Fibroblast of mammary gland (primary cell): ENCODE measurements at regions not wholly inside any gene's neighbourhood (a gene's known extent, or its start where the extent isn't known, plus 50 kb on each side); places are given as distances from the start of the nearest gene placed in this dataset.
A peak's percentile ranks its signal among the peaks of the same experiment; 100 is the strongest.
"Not testable (repeated sequence)": the region's sequence is repeated elsewhere in the genome, so short reads cannot be mapped to it uniquely, and the experiment has no call there.

Experiments used
- DNase-seq: peaks from one replicate; pipeline ENCODE4 v3.0.0-alpha.2; 2010; ENCODE audit warnings: low read depth
- H3K4me3 ChIP-seq: 2 replicates; pipeline ENCODE4 v1.5.1; 2011; ENCODE audit warnings: low read depth, mild to moderate bottlenecking, low read length, moderate library complexity; ENCODE audit not compliant: control insufficient read depth
- TF ChIP-seq, protein P1 (sequence below): conservative IDR thresholded peaks from 2 replicates; pipeline ENCODE4 v1.5.1; 2011; ENCODE audit warnings: low read depth, low read length, inconsistent platforms; ENCODE audit not compliant: control insufficient read depth, insufficient read depth

DNA sequence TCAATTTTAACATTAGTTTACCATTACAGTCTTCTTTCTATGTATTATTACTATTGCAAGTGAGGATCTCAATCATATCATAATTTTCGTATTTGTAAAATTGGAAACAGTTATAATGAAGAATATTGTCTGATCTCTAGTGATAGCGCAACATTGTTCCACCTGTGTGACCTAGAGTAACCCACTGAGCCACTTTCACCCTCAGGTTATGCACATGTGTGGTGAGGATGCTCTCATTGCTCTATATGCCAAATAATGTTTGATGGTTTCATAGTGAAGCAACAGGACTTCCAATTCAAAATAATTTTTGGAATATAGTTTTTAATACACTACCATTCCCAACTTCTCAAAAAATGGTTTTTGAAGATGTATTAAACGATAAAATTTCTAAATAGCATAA is 603.1 kb upstream of the MAN1A1 start:
- no peak for DNase-seq
- TF ChIP-seq, protein P1, sequence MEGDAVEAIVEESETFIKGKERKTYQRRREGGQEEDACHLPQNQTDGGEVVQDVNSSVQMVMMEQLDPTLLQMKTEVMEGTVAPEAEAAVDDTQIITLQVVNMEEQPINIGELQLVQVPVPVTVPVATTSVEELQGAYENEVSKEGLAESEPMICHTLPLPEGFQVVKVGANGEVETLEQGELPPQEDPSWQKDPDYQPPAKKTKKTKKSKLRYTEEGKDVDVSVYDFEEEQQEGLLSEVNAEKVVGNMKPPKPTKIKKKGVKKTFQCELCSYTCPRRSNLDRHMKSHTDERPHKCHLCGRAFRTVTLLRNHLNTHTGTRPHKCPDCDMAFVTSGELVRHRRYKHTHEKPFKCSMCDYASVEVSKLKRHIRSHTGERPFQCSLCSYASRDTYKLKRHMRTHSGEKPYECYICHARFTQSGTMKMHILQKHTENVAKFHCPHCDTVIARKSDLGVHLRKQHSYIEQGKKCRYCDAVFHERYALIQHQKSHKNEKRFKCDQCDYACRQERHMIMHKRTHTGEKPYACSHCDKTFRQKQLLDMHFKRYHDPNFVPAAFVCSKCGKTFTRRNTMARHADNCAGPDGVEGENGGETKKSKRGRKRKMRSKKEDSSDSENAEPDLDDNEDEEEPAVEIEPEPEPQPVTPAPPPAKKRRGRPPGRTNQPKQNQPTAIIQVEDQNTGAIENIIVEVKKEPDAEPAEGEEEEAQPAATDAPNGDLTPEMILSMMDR, result no peak
- no peak overlapping the region for H3K4me3 ChIP-seq

- no peak overlapping the region for H3K4me3 ChIP-seq
- DNase-seq, result no peak
These were observed 601.1 kb upstream of the MAN1A1 start for GRCh38 chr6:119950681-119951080.

DNA sequence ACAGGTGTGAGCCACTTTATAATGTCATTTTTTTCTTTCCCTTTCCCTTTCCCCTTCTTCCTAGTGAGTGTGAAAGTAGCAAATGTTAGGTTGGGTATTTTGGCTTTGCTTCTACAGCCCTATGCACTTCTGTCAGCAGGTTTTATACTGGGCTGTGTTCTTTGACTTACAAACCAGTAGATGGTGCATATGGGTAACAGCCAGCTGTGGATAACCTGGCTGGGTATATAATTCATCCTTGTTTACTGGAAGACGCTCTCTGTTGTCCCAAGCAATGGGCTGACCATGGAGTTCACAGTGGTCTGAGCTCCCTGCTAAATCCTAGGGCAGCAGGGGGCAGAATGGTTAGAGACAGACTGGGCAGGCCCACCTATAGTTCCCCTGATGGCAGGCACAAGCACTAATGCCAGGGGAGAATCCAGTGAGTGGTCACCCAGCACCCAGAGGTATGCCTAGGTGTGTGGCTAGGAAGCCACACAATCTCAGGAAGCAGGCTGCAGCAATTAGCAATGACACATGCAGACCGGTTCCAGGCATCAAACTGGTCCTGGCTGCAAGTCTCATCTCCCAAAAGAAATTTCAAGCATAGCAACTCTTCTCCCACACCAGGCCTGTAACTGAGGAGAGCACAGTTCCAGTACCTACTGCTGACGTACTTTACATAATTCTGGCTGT is 592.7 kb upstream of the MAN1A1 start:
- TF ChIP-seq, protein P1, result no peak
- H3K4me3 ChIP-seq, result no peak overlapping the region
- DNase-seq, result no peak

More at GRCh38 chr6:119950681-119951080, 601.1 kb upstream of the MAN1A1 start:
- TF ChIP-seq, protein P1, result no peak

GRCh38 chr6:119938752-119939151 is 589.2 kb upstream of the MAN1A1 start:
- no peak for DNase-seq
- TF ChIP-seq, protein P1, result no peak

GRCh38 chr6:119934816-119935215 is 585.3 kb upstream of the MAN1A1 start:
- no peak for DNase-seq
- no peak overlapping the region for H3K4me3 ChIP-seq
- TF ChIP-seq, protein P1, result no peak

More at GRCh38 chr6:119938752-119939151, 589.2 kb upstream of the MAN1A1 start:
- H3K4me3 ChIP-seq, result no peak overlapping the region

- TF ChIP-seq, protein P1, result no peak
- peak; percentile 20 for DNase-seq
- H3K4me3 ChIP-seq, result no peak overlapping the region
These were observed 579.6 kb upstream of the MAN1A1 start for GRCh38 chr6:119929121-119929520.

DNA sequence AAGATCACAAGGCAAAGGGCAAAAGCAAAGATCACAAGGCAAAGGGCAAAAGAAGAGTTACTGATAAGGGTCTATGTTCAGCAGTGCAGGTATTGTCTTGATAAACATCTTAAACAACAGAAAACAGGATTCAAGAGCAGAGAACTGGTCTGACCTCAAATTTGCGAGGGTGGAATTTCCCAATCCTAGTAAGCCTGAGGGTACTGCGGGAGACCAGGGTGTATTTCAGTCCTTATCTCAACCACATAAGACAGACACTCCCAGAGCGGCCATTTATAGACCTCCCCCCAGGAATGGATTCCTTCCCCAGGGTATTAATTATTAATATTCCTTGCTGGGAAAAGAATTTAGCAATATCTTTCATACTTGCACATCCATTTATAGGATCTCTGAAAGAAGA is 575.3 kb upstream of the MAN1A1 start:
- DNase-seq, H3K4me3 ChIP-seq: not testable (repeated sequence)
